WTC11 (cell line): ENCODE measurements at regions not wholly inside any gene's neighbourhood (a gene's known extent, or its start where the extent isn't known, plus 50 kb on each side); places are given as distances from the start of the nearest gene placed in this dataset.

Experiments used
- CTCF ChIP-seq: fragments of 200-600 bp; IDR thresholded peaks from 2 replicates; pipeline ENCODE4 v1.8.0; 2022; ENCODE audit warnings: antibody characterized with exemption
- FOXK1 ChIP-seq: sonication (generic); formaldehyde crosslinking; IDR thresholded peaks from 2 replicates; pipeline ENCODE4 v1.8.0; 2022; ENCODE audit warnings: mild to moderate bottlenecking, moderate library complexity, missing genetic modification reagents
- GTF2I ChIP-seq: fragments of 250-450 bp; sonication (Bioruptor Pico); conservative IDR thresholded peaks from 2 replicates; pipeline ENCODE4 v1.4.0; 2021; ENCODE audit warnings: mild to moderate bottlenecking
- IRF2 ChIP-seq: sonication (generic); formaldehyde crosslinking; IDR thresholded peaks from 2 replicates; pipeline ENCODE4 v1.8.0; 2022; ENCODE audit warnings: low read depth, missing genetic modification reagents, borderline replicate concordance
- NFE2L1 ChIP-seq: sonication (generic); formaldehyde crosslinking; IDR thresholded peaks from 2 replicates; pipeline ENCODE4 v1.8.1; 2023; ENCODE audit warnings: missing genetic modification reagents
- TEAD4 ChIP-seq: sonication (generic); formaldehyde crosslinking; IDR thresholded peaks from 2 replicates; pipeline ENCODE4 v1.8.0; 2022; ENCODE audit warnings: mild to moderate bottlenecking, missing genetic modification reagents
- TF ChIP-seq, protein P1 (sequence below): sonication (generic); formaldehyde crosslinking; IDR thresholded peaks from 2 replicates; pipeline ENCODE4 v1.8.1; 2022; ENCODE audit warnings: mild to moderate bottlenecking, missing genetic modification reagents, moderate library complexity, borderline replicate concordance
- TF ChIP-seq, protein P2 (sequence below): sonication (generic); formaldehyde crosslinking; IDR thresholded peaks from 2 replicates; pipeline ENCODE4 v1.8.1; 2023; ENCODE audit warnings: mild to moderate bottlenecking, moderate library complexity, missing genetic modification reagents
- TF ChIP-seq, protein P3 (sequence below): sonication (generic); formaldehyde crosslinking; conservative IDR thresholded peaks from 2 replicates; pipeline ENCODE4 v1.8.1; 2022; ENCODE audit warnings: mild to moderate bottlenecking, missing genetic modification reagents

GRCh38 chr18:32884543-32884942 lies 111.7 kb upstream of the KLHL14 start:
- no peak for TF ChIP-seq IRF2 (CRISPR knock-in tag)
- no peak for TF ChIP-seq CTCF
- TF ChIP-seq NFE2L1 (CRISPR knock-in tag) = no peak
- TF ChIP-seq FOXK1 (CRISPR knock-in tag) = no peak
- no peak for TF ChIP-seq GTF2I (CRISPR knock-in tag)
- TF ChIP-seq, protein P1, sequence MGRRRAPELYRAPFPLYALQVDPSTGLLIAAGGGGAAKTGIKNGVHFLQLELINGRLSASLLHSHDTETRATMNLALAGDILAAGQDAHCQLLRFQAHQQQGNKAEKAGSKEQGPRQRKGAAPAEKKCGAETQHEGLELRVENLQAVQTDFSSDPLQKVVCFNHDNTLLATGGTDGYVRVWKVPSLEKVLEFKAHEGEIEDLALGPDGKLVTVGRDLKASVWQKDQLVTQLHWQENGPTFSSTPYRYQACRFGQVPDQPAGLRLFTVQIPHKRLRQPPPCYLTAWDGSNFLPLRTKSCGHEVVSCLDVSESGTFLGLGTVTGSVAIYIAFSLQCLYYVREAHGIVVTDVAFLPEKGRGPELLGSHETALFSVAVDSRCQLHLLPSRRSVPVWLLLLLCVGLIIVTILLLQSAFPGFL (CRISPR knock-in tag) = no peak
- TF ChIP-seq, protein P2, sequence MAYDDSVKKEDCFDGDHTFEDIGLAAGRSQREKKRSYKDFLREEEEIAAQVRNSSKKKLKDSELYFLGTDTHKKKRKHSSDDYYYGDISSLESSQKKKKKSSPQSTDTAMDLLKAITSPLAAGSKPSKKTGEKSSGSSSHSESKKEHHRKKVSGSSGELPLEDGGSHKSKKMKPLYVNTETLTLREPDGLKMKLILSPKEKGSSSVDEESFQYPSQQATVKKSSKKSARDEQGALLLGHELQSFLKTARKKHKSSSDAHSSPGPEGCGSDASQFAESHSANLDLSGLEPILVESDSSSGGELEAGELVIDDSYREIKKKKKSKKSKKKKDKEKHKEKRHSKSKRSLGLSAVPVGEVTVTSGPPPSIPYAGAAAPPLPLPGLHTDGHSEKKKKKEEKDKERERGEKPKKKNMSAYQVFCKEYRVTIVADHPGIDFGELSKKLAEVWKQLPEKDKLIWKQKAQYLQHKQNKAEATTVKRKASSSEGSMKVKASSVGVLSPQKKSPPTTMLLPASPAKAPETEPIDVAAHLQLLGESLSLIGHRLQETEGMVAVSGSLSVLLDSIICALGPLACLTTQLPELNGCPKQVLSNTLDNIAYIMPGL (CRISPR knock-in tag) = no peak
- no peak for TF ChIP-seq TEAD4 (CRISPR knock-in tag)
- TF ChIP-seq, protein P3, sequence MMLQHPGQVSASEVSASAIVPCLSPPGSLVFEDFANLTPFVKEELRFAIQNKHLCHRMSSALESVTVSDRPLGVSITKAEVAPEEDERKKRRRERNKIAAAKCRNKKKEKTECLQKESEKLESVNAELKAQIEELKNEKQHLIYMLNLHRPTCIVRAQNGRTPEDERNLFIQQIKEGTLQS (CRISPR knock-in tag) = no peak
